HL-60/S4 (cell line): ENCODE measurements at regions not wholly inside any gene's neighbourhood (a gene's known extent, or its start where the extent isn't known, plus 50 kb on each side); places are given as distances from the start of the nearest gene placed in this dataset.

ENCODE experiments used
- in situ Hi-C: fragments of 300-500 bp; cut with MboI; formaldehyde crosslinking; loops from 2 replicates; pipeline ENCODE4 v1.14.3; 2022; ENCODE audit warnings: low sequenced_read_pairs

DNA sequence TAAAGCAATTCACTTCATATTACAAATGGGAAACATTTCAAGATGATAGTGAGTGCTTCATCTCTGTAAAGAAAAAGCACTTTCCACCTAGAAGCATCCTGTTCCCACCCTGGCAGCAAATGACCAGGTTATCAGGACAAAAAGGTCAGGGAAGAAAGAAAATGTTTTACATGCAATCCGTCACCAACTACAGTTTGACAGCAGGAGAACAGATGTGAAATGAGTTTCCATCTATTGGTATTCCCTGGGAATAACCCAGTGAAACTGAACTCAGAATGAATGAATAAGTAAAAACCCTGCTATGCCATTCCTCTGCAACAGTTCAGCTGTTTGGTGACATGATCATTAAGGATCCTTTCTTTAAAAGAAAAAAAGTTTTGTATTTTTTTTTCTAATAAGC is 67.6 kb downstream of the HTR1A start:
- in situ Hi-C loops: no loop called here

- in situ Hi-C loops: no loop called here
These were observed 83.5 kb downstream of the HTR1A start for GRCh38 chr5:63878788-63879187.

- in situ Hi-C loops: no loop called here
These were observed 84.3 kb downstream of the HTR1A start for GRCh38 chr5:63877961-63878360.

- in situ Hi-C loops: no loop called here
These were observed 101.9 kb downstream of the HTR1A start for GRCh38 chr5:63860379-63860778.

DNA sequence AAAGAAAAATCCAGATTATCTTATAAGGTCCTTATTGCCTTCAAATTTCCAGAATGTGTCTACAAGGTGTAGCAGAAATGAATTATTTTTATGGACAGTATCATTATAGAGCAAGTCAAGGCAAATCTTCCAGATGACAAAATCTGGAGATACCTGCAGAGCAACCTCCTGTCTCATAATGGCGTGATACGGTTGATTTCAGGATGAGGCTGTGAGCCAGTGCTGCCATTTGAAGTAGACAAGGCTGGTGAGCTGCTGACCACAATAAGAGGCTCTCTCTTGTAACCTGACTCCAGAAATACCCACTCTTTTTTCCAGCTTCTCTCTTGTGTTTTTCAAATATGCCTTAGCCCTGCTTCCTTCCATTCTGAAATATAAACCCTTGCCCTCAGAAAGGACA is 108.2 kb downstream of the HTR1A start:
- in situ Hi-C loops: no loop called here

DNA sequence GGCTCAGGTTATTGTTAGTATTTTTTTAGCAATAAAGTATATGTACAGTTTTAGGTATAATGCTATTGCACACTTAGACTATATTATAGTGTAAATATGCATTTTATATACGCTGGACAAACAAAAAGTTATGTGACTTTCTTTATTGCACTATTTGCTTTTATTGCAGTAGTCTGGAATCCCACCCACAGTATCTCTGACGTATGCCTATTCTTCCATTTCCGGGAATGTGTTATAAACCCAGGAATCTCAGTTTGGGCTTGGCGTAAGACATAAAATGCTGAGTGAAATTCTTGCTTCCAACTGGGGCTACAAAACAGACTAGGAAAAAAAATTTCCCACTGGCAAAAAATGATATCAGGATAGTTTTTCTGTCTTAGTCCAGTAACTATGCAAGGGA is 119.1 kb downstream of the HTR1A start:
- in situ Hi-C loops: no loop called here

DNA sequence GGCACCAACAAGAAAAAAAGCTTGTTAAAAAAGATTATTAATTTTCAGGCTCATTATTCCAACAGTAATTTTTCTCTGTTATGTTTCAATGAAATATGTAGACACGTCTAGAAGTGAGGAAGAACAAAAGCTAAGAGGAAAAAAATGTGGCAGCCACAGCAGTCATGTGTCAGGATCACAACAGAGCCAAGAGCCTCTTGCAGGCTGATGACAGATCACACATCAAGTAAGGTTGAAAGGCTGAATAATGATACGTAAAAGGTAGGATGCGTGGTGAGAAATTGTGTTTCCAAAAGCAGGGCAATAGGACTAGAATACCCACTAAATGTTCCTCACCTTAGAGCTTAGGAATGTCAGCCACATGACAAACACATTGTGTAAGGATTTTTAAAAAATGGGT is 124.8 kb downstream of the HTR1A start:
- in situ Hi-C loops: no loop called here

DNA sequence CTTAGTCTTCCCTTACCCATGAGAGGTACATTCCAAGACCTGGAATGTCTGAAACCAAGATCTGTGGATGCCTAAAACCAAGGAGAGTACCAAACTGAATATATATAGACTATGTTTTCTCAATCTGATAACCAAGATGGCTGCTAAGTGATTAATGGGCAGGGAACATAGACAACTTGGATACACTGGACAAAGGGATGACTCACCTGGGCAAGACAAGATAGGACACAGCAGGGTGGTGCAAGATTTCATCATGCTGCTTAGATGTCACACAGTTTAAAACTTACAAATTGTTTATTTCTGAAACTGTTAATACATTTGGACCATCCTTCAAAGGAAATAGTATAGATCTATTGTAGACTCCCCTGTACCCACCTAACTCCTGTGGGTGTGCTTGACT is 130.9 kb downstream of the HTR1A start:
- in situ Hi-C loops: no loop called here

DNA sequence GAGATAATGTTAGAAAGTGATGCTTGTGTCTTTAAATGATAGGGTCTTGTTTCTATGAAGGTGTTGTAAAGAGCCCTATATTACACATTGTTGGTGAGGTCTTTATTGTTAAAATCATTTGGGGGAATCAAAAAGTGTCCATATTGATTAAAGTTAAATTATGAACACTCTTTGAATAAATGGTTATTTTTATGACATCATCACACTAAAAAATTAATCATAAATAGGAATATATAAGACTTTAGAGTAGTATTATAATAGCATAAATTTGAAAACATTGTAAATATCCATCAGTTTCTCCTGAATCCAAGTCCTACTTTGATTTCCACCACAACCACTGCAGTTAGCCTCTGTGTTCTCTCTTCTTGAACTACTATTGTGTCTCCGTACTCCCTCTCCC is 136.3 kb downstream of the HTR1A start:
- in situ Hi-C loops: no loop called here

DNA sequence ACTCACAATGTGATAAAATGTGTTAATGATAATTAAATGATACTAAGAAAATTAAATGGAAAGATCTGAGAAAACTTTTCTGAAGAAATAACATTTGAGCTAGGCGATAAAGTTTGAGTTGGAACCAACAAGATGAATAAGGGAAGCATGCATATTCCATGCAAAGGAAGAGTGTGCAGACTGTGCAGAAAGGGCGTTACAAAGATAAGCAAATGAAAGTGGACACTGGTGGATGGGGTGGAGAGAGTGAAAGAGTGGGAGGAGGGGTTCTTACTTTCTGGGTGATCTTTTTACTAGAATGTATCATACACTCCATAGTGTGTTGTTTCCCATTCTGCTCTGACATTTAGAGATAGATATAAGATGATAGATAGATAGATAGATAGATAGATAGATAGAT is 138.7 kb downstream of the HTR1A start:
- in situ Hi-C loops: no loop called here

DNA sequence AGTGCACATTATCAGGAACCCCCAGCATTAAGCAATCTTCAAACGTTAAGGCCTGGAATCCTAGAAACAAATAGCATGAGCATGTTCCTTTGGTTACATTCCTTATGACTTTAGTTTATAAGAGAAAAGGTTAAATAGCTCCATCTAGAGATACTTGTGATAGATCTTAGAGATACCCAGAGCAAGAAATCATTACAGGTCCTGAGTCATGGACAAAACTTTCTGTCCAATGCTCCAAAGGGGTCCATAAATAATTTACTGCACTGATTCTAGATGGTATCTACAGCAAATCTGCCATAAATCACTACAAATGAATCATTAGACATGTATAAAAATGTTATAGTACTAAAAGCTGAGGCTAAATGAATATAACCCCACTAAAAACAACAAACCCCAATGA is 139.6 kb downstream of the HTR1A start:
- in situ Hi-C loops: no loop called here

DNA sequence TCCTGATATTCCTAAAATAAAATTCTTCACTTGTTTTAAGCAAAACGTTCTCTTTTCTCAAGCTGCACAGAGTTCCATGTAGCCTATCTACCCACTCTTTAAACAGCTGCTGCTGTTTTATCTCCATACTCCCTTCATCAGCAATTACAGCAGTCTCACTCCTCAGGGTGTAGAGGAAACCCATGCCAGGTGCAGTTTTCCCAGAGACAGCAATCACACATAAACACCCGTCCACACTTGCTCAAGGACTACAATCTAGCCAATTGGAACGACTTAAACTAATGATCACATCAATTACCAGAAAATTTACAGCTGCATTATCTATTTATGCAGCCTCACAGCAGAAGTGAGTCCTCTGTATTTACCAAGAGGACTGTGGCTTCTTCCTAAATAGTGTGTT is 141.7 kb downstream of the HTR1A start:
- in situ Hi-C loops: no loop called here

DNA sequence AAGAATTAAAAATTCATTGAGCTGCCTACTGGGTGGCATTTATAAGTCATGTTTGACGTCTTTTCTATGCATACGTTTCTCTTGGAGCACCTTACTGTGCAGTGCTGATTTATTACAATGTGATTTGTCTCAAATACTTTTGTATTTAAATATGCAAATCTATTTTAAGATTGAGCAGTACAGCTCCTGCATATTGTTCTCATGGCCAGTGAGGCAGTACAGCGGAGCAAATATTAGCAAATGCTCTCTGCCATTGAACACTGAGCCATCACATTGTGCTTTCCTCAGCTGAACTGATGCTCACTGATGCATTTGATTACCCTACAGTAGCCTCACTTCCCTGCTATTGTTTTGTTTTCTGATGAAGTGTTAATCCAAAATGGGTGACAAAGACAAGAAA is 149.6 kb downstream of the HTR1A start:
- in situ Hi-C loops: no loop called here

- in situ Hi-C loops: no loop called here
These were observed 150.3 kb downstream of the HTR1A start for GRCh38 chr5:63811961-63812360.

GRCh38 chr5:63811286-63811685 is 151.0 kb downstream of the HTR1A start:
- in situ Hi-C loops: no loop called here

DNA sequence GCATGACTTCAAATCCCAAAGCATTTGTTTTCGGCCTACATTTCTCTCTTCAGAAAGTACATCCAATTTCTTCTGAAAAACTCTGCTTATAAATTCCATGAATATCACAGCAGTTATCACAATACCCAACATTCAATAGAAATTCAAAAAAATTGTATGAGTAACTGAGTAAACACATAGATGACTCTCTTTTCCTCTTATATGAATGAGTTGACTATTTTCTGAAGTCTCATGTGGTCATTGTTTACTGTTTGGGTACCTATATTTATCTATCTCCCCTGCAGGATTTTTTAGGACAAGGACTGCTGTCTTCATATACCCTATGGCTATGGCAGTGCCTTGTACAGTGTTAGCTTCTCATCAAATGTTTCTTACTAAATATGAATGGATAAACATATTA is 157.1 kb downstream of the HTR1A start:
- in situ Hi-C loops: no loop called here

DNA sequence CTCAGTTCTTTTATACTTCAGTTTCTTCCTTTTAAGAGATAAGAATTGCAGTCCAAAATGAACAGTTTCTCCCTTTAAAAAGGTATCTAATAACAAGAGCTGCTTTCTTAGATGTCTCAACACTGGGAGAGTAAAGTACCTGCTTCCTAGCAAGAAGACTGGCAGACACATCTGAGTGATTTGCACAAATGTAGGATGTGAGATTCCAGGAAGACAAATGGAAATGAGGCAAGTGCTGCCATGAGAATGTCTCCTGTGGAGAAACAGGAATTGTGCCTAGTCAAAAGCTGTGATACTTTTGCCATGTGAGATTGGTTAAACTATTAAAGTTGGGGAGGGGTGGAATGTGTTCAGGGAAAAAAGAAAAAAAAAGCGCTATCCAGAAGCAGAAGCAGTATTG is 159.1 kb downstream of the HTR1A start:
- in situ Hi-C loops: no loop called here

DNA sequence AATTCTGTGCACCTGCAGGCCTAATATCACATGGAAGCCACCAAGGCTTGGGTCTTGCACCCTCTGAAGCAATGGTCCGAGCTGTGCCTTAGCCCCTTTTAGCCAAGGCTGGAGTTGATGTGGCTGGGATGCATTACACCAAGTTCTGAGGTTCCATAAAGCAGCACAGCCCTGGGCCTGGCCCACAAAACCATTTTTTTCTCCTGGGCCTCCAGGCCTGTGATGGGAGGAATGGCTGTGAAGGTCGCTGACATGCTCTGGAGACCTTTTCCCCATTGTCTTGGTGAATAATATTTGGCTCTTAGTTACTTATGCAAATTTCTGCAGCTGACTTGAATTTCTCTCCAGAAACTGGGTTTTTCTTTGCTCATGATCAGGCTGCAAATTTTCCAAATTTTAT is 167.3 kb downstream of the HTR1A start:
- in situ Hi-C loops: no loop called here

DNA sequence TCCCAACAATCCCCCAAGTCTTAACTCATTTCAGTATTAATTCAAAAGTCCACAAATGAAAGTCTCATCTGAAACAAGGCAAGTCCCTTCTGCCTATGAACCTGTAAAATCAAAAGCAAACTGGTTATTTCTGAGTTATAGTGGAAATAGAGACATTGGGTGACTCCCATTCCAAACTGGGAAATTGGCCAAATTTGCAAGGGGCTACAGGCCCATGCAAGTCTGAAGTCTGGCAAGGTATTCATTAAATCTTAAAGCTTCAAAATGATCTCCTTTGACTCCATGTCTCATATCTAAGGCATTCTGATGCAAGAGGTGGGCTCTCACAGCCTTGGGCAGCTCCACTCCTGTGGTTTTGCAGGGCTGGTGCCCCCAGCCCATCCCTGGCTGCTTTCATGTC is 167.9 kb downstream of the HTR1A start:
- in situ Hi-C loops: no loop called here

GRCh38 chr5:63774939-63775338 is 187.3 kb downstream of the HTR1A start:
- in situ Hi-C loops: no loop called here

DNA sequence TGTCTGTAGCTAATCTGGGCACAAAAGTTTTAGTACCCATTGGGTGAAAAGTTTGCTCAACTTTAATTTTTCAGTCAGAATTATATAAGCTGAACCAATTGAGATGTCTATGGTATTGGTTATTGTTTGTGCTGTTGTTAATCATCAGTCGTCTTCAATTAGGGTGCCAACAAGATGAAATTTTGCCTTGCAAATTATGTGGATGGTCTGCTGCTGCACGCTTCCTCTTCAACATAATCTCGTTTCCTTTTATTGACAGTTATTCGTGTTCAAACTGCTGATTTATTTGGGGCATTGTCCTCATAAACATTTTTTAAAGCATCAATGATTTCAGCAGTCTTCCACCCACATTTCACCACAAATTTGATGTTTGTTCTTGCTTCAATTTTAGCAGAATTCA is 194.0 kb downstream of the HTR1A start:
- in situ Hi-C loops: no loop called here

- in situ Hi-C loops: no loop called here
These were observed 201.3 kb downstream of the HTR1A start for GRCh38 chr5:63760965-63761364.

- in situ Hi-C loops: no loop called here
These were observed 219.0 kb downstream of the HTR1A start for GRCh38 chr5:63743096-63743798.
